K562 (cell line): ENCODE measurements at regions not wholly inside any gene's neighbourhood (a gene's known extent, or its start where the extent isn't known, plus 50 kb on each side); places are given as distances from the start of the nearest gene placed in this dataset.
"Not testable (repeated sequence)": the region's sequence is repeated elsewhere in the genome, so short reads cannot be mapped to it uniquely, and the experiment has no call there.

Source experiments
- ATAC-seq: fragments of 200-7000 bp; cut with Tn5 transposase; 3 replicates; pipeline ENCODE4 v1.9.1; 2020; ENCODE audit warnings: moderate library complexity
- BruUV-seq: library from RNA; stranded (reverse); fragments of 400-500 nt; replicated peaks from 2 replicates; lab custom pipeline; 2021; lab: Mats Ljungman, UMichigan
- CTCF ChIA-PET: fragments of 300-600 bp; formaldehyde crosslinking; extraction: SDS; loops from one replicate; lab custom pipeline; 2021; ENCODE audit warnings: low intra/inter-chr PET ratio; lab: Yijun Ruan, JAX
- POLR2A ChIA-PET: fragments of 300-600, 350-650 bp; sonication (Branson Sonifier 250); formaldehyde crosslinking; extraction: SDS; loops from one replicate; lab custom pipeline; 2021; ENCODE audit warnings: antibody characterized with exemption, inconsistent platforms; lab: Yijun Ruan, JAX
- DNase-seq, 4 experiments: peaks; one replicate each; pipeline versions ENCODE4 v3.0.0 to v3.0.0-alpha.2; 2011 to 2018; ENCODE audit warnings: low spot score in 3 of 4, mixed read lengths in 3 of 4; ENCODE audit errors: extremely low read depth in 1 of 4
- FAIRE-seq: peaks from 2 replicates; lab custom pipeline; 2011; peaks lifted over from hg19 to GRCh38; lab: Jason Lieb, UNC
- H2AFZ ChIP-seq: 2 replicates; pipeline ENCODE4 v1.6.0; 2011; ENCODE audit warnings: low read depth, low read length, control low read depth, inconsistent platforms
- H3K27ac ChIP-seq: fragments of 200-600 bp; 3 replicates; pipeline ENCODE4 v1.8.0; 2011; ENCODE audit warnings: low read depth, mild to moderate bottlenecking, control low read depth, inconsistent platforms, low read length, moderate library complexity, mixed read lengths; ENCODE audit errors: extremely low read depth
- H3K27me3 ChIP-seq, 2 experiments: fragments of 300-600 bp in 1 of 2; 2 replicates in 1 of 2; 3 replicates in 1 of 2; pipeline versions ENCODE4 v1.6.0 to v1.8.0; 2011; ENCODE audit warnings: inconsistent platforms in 2 of 2, low read length in 2 of 2, mild to moderate bottlenecking in 1 of 2, mixed read lengths in 1 of 2, moderate library complexity in 1 of 2; ENCODE audit not compliant: control insufficient read depth in 2 of 2, insufficient read depth in 2 of 2
- H3K36me3 ChIP-seq: fragments of 300-600 bp; 3 replicates; pipeline ENCODE4 v1.8.0; 2011; ENCODE audit warnings: mild to moderate bottlenecking, low read length, inconsistent platforms; ENCODE audit not compliant: control insufficient read depth, insufficient read depth
- H3K4me1 ChIP-seq, 2 experiments: fragments of 200-600 bp in 1 of 2; replicated peaks in 1 of 2; 2 replicates in 1 of 2; 3 replicates in 1 of 2; pipeline versions ENCODE4 v1.5.1 to v1.8.0; 2011; ENCODE audit warnings: inconsistent platforms in 2 of 2, low read length in 2 of 2, mild to moderate bottlenecking in 1 of 2, mixed read lengths in 1 of 2, moderate library complexity in 1 of 2; ENCODE audit not compliant: control insufficient read depth in 2 of 2, insufficient read depth in 2 of 2
- H3K4me2 ChIP-seq: 2 replicates; pipeline ENCODE4 v1.6.1; 2011; ENCODE audit warnings: low read length, control low read depth, inconsistent platforms, mixed read lengths; ENCODE audit not compliant: insufficient read depth
- H3K4me3 ChIP-seq: fragments of 200-600 bp; sonication (generic), shearing (Covaris generic); 2 replicates; pipeline ENCODE4 v1.5.1; 2016; ENCODE audit warnings: control low read depth, inconsistent platforms
- H3K79me2 ChIP-seq: fragments of 200-600 bp; 3 replicates; pipeline ENCODE4 v1.8.0; 2011; ENCODE audit warnings: low read length, inconsistent platforms; ENCODE audit not compliant: control insufficient read depth, insufficient read depth
- H3K9ac ChIP-seq, 2 experiments: 2 replicates each; pipeline versions ENCODE4 v1.6.0 to v1.6.1; 2011; ENCODE audit warnings: low read depth in 2 of 2, low read length in 2 of 2, control low read depth in 1 of 2, inconsistent platforms in 1 of 2, mild to moderate bottlenecking in 1 of 2, mixed read lengths in 1 of 2; ENCODE audit not compliant: insufficient read depth in 1 of 2
- H3K9me1 ChIP-seq: one replicate; pipeline ENCODE4 v1.6.0; 2011; ENCODE audit warnings: inconsistent platforms, mild to moderate bottlenecking, low read length, moderate library complexity; ENCODE audit not compliant: control insufficient read depth, insufficient read depth
- H3K9me3 ChIP-seq: replicated peaks from 2 replicates; pipeline ENCODE4 v1.5.1; 2011; ENCODE audit warnings: low read depth, low read length, inconsistent platforms; ENCODE audit not compliant: control insufficient read depth, insufficient read depth
- H4K20me1 ChIP-seq: replicated peaks from 2 replicates; pipeline ENCODE4 v1.6.1; 2011; ENCODE audit warnings: low read length, inconsistent platforms, mixed read lengths; ENCODE audit not compliant: control insufficient read depth, insufficient read depth
- WGBS: fragments of 100-300 bp; shearing (Covaris generic); methylation state at CpG from one replicate; pipeline ENCODE4 v1.1.6; 2016; ENCODE audit warnings: low coverage, mixed read lengths; ENCODE audit not compliant: insufficient coverage; ENCODE audit errors: missing lambda C conversion rate; 5-methylcytosine and 5-hydroxymethylcytosine counted together
- in situ Hi-C: fragments of 300-500 bp; cut with MboI; formaldehyde crosslinking; loops from 4 replicates; pipeline ENCODE4 v1.15.0; 2018; ENCODE audit warnings: inconsistent platforms, mixed read lengths
- intact Hi-C: fragments of 100-400 bp; cut with micrococcal nuclease; formaldehyde crosslinking; loops from 2 replicates; pipeline ENCODE4 v1.14.2; 2022

DNA sequence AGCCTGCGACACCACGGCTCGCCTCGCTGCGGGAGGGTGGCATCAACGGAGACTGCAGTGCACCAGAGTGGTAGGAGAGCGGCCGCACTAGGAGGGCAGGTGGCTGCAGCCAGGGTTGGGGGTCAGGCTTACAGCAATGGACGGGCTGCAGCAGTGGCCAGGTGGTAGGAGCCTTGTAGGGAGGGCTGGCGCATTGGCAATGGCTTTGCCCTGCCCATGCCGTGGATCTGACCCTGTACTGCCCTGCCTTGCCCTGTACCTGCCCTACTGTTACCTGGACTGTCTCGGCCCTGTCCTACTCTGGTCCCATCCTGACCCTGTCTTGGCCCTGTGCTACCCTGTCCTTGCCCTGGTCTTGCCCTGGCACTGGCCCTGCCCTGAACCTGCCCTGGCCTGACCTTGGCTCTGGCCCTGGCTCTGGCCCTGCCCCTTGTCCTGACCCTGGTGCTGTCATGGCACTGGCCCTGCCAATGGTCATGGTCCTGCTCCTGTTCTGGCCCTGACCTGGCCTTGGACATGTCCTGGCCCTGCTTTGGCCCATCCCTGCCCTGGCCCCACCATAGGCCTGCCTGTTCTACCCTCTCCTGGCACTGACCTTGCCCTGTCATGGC lies 240.0 kb downstream of the GOLGA6L6 start:
- POLR2A ChIA-PET, FAIRE-seq, H3K27me3 ChIP-seq, H3K9me1 ChIP-seq, H2AFZ ChIP-seq, in situ Hi-C loops, H3K9me3 ChIP-seq, H3K27ac ChIP-seq, H3K4me2 ChIP-seq, H3K9ac ChIP-seq, H3K4me3 ChIP-seq, H3K4me1 ChIP-seq, H4K20me1 ChIP-seq, BruUV-seq, intact Hi-C loops, ATAC-seq, H3K36me3 ChIP-seq, H3K79me2 ChIP-seq, CTCF ChIA-PET: not testable (repeated sequence)
- 4% methylated on average over 12 of the region's 12 CpGs for WGBS
- DNase-seq = peak in 1 of 4 experiments; percentile 1

DNA sequence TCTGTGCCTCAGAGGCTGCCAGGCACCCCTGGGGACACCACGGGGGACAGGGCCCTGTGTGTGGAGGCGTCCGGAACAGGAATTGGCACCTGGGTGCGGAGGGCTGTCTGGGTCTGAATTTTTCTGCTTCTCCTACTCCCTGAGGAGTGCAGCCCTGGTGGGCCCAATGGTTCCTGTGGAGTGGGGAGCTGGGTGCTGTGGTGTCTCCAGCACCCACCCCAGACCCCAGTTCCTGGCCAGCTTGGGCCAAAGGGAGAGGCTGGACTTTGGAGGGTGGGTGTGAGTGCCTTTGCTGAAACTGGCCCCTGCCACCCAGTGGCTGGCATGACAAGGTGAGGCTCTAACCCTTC lies 240.6 kb downstream of the GOLGA6L6 start:
- H3K9me3 ChIP-seq, FAIRE-seq, H3K4me1 ChIP-seq, H3K9ac ChIP-seq, H3K27ac ChIP-seq, H3K79me2 ChIP-seq, intact Hi-C loops, DNase-seq, H3K4me2 ChIP-seq, H3K4me3 ChIP-seq, BruUV-seq, ATAC-seq, H3K36me3 ChIP-seq, POLR2A ChIA-PET, in situ Hi-C loops, H3K27me3 ChIP-seq, H4K20me1 ChIP-seq, H3K9me1 ChIP-seq, CTCF ChIA-PET, H2AFZ ChIP-seq: not testable (repeated sequence)
- 8% methylated on average over 4 of the region's 4 CpGs for WGBS

GRCh38 chr15:20300351-20301040 lies 241.1 kb downstream of the GOLGA6L6 start:
- not testable (repeated sequence) for H3K4me3 ChIP-seq

More at GRCh38 chr15:20300351-20301040, 241.1 kb downstream of the GOLGA6L6 start:
- POLR2A ChIA-PET, H3K9me1 ChIP-seq, H2AFZ ChIP-seq, H3K27me3 ChIP-seq, H3K27ac ChIP-seq, H3K9ac ChIP-seq, BruUV-seq, H3K4me2 ChIP-seq, in situ Hi-C loops, H4K20me1 ChIP-seq, ATAC-seq, intact Hi-C loops, H3K9me3 ChIP-seq, CTCF ChIA-PET, H3K79me2 ChIP-seq, H3K4me1 ChIP-seq, FAIRE-seq, H3K36me3 ChIP-seq: not testable (repeated sequence)
- whole genome bisulfite sequencing = 8% methylated on average over 19 of the region's 19 CpGs
- peak in 2 of 4 experiments; percentile 0 to 1 for DNase-seq
